ENCODE measurements at regions not wholly inside any gene's neighbourhood (a gene's known extent, or its start where the extent isn't known, plus 50 kb on each side); places are given as distances from the start of the nearest gene placed in this dataset.

- Histone ChIP-seq H3K4me1 (ENCODE audit: control insufficient read depth, insufficient read depth, low read length) (no peaks in the 10 kb centered on the region), H3K9me3 (ENCODE audit: control insufficient read depth, insufficient read depth, low read length) (no peaks in the 10 kb centered on the region), H3K27me3 (ENCODE audit: control insufficient read depth, insufficient read depth, low read length) (no peaks in the 10 kb centered on the region), H3K4me3 (ENCODE audit: low read depth, low read length) (no peak overlapping the region), H3K27ac (ENCODE audit: low read depth, low read length) (no peak overlapping the region), H3K36me3 (ENCODE audit: control insufficient read depth, insufficient read depth, low read length) (no peaks in the 10 kb centered on the region)
- DNase-seq (ENCODE audit: low read depth in 4 of 6, low spot score in 6 of 6), result no peak
- WGBS (ENCODE audit: insufficient coverage), result no CpG with 5 or more reads among the region's 3 CpGs
Measured at GRCh38 chr11:79822766-79823165, 381.9 kb upstream of the TENM4 start.

GRCh38 chr11:79813551-79813950 is 372.7 kb upstream of the TENM4 start:
- H3K36me3 ChIP-seq (ENCODE audit: control insufficient read depth, insufficient read depth, low read length), result no peaks in the 10 kb centered on the region
- H3K27me3 ChIP-seq (ENCODE audit: control insufficient read depth, insufficient read depth, low read length), result no peaks in the 10 kb centered on the region
- H3K4me1 ChIP-seq (ENCODE audit: control insufficient read depth, insufficient read depth, low read length), result no peaks in the 10 kb centered on the region
- no peak overlapping the region for H3K4me3 ChIP-seq (ENCODE audit: low read depth, low read length)
- no peaks in the 10 kb centered on the region for H3K9me3 ChIP-seq (ENCODE audit: control insufficient read depth, insufficient read depth, low read length)
- no peak overlapping the region for H3K27ac ChIP-seq (ENCODE audit: low read depth, low read length)
- WGBS (ENCODE audit: insufficient coverage), result 90% methylated on average over 1 of the region's 3 CpGs
- peak in 1 of 6 donors; percentile 5 for DNase-seq (ENCODE audit: low read depth in 4 of 6, low spot score in 6 of 6)

- WGBS (ENCODE audit: insufficient coverage), result 70% methylated on average over 2 of the region's 2 CpGs
- H3K36me3 ChIP-seq (ENCODE audit: control insufficient read depth, insufficient read depth, low read length), result no peaks in the 10 kb centered on the region
- H3K27ac ChIP-seq (ENCODE audit: low read depth, low read length), result no peak overlapping the region
- DNase-seq (ENCODE audit: low read depth in 4 of 6, low spot score in 6 of 6), result no peak
- H3K4me3 ChIP-seq (ENCODE audit: low read depth, low read length), result no peak overlapping the region
- no peaks in the 10 kb centered on the region for H3K4me1 ChIP-seq (ENCODE audit: control insufficient read depth, insufficient read depth, low read length)
- H3K27me3 ChIP-seq (ENCODE audit: control insufficient read depth, insufficient read depth, low read length), result no peaks in the 10 kb centered on the region
- no peaks in the 10 kb centered on the region for H3K9me3 ChIP-seq (ENCODE audit: control insufficient read depth, insufficient read depth, low read length)
Measured at GRCh38 chr11:79809487-79809886, 368.7 kb upstream of the TENM4 start.

GRCh38 chr11:79807506-79807905 is 366.7 kb upstream of the TENM4 start:
- 63% methylated on average over 1 of the region's 2 CpGs for WGBS (ENCODE audit: insufficient coverage)
- Histone ChIP-seq H3K4me1 (ENCODE audit: control insufficient read depth, insufficient read depth, low read length) (no peaks in the 10 kb centered on the region), H3K27me3 (ENCODE audit: control insufficient read depth, insufficient read depth, low read length) (no peaks in the 10 kb centered on the region), H3K9me3 (ENCODE audit: control insufficient read depth, insufficient read depth, low read length) (no peaks in the 10 kb centered on the region), H3K27ac (ENCODE audit: low read depth, low read length) (no peak overlapping the region), H3K36me3 (ENCODE audit: control insufficient read depth, insufficient read depth, low read length) (no peaks in the 10 kb centered on the region), H3K4me3 (ENCODE audit: low read depth, low read length) (no peak overlapping the region)
- DNase-seq (ENCODE audit: low read depth in 4 of 6, low spot score in 6 of 6), result no peak

GRCh38 chr11:79796704-79797103 is 355.9 kb upstream of the TENM4 start:
- 86% methylated on average over 1 of the region's 1 CpG for WGBS (ENCODE audit: insufficient coverage)
- Histone ChIP-seq H3K36me3 (ENCODE audit: control insufficient read depth, insufficient read depth, low read length) (no peaks in the 10 kb centered on the region), H3K27ac (ENCODE audit: low read depth, low read length) (no peak overlapping the region), H3K4me1 (ENCODE audit: control insufficient read depth, insufficient read depth, low read length) (no peaks in the 10 kb centered on the region), H3K9me3 (ENCODE audit: control insufficient read depth, insufficient read depth, low read length) (no peaks in the 10 kb centered on the region), H3K4me3 (ENCODE audit: low read depth, low read length) (no peak overlapping the region), H3K27me3 (ENCODE audit: control insufficient read depth, insufficient read depth, low read length) (no peaks in the 10 kb centered on the region)
- no peak for DNase-seq (ENCODE audit: low read depth in 4 of 6, low spot score in 6 of 6)

- 67% methylated on average over 1 of the region's 4 CpGs for WGBS (ENCODE audit: insufficient coverage)
- no peaks in the 10 kb centered on the region for H3K4me1 ChIP-seq (ENCODE audit: control insufficient read depth, insufficient read depth, low read length)
- no peaks in the 10 kb centered on the region for H3K9me3 ChIP-seq (ENCODE audit: control insufficient read depth, insufficient read depth, low read length)
- no peaks in the 10 kb centered on the region for H3K36me3 ChIP-seq (ENCODE audit: control insufficient read depth, insufficient read depth, low read length)
- no peak overlapping the region for H3K4me3 ChIP-seq (ENCODE audit: low read depth, low read length)
- no peak overlapping the region for H3K27ac ChIP-seq (ENCODE audit: low read depth, low read length)
- H3K27me3 ChIP-seq (ENCODE audit: control insufficient read depth, insufficient read depth, low read length), result no peaks in the 10 kb centered on the region
- peak in 1 of 6 donors; percentile 46 for DNase-seq (ENCODE audit: low read depth in 4 of 6, low spot score in 6 of 6)
Measured at GRCh38 chr11:79794484-79795393, 353.9 kb upstream of the TENM4 start.

- no peak for DNase-seq (ENCODE audit: low read depth in 4 of 6, low spot score in 6 of 6)
- Histone ChIP-seq H3K4me3 (ENCODE audit: low read depth, low read length) (no peak overlapping the region), H3K27me3 (ENCODE audit: control insufficient read depth, insufficient read depth, low read length) (no peaks in the 10 kb centered on the region), H3K27ac (ENCODE audit: low read depth, low read length) (no peak overlapping the region), H3K9me3 (ENCODE audit: control insufficient read depth, insufficient read depth, low read length) (no peaks in the 10 kb centered on the region), H3K36me3 (ENCODE audit: control insufficient read depth, insufficient read depth, low read length) (no peaks in the 10 kb centered on the region), H3K4me1 (ENCODE audit: control insufficient read depth, insufficient read depth, low read length) (no peaks in the 10 kb centered on the region)
- WGBS (ENCODE audit: insufficient coverage), result 84% methylated on average over 2 of the region's 3 CpGs
Measured at GRCh38 chr11:79794057-79794456, 353.2 kb upstream of the TENM4 start.

- DNase-seq (ENCODE audit: low read depth in 4 of 6, low spot score in 6 of 6), result no peak
- WGBS (ENCODE audit: insufficient coverage), result no CpG with 5 or more reads among the region's 1 CpG
- no peak overlapping the region for H3K27ac ChIP-seq (ENCODE audit: low read depth, low read length)
- H3K36me3 ChIP-seq (ENCODE audit: control insufficient read depth, insufficient read depth, low read length), result no peaks in the 10 kb centered on the region
- H3K4me1 ChIP-seq (ENCODE audit: control insufficient read depth, insufficient read depth, low read length), result no peaks in the 10 kb centered on the region
- no peaks in the 10 kb centered on the region for H3K9me3 ChIP-seq (ENCODE audit: control insufficient read depth, insufficient read depth, low read length)
- H3K27me3 ChIP-seq (ENCODE audit: control insufficient read depth, insufficient read depth, low read length), result no peaks in the 10 kb centered on the region
- H3K4me3 ChIP-seq (ENCODE audit: low read depth, low read length), result no peak overlapping the region
Measured at GRCh38 chr11:79786961-79787360, 346.1 kb upstream of the TENM4 start.

GRCh38 chr11:79783833-79784232 is 343.0 kb upstream of the TENM4 start:
- no peaks in the 10 kb centered on the region for H3K9me3 ChIP-seq (ENCODE audit: control insufficient read depth, insufficient read depth, low read length)
- no peaks in the 10 kb centered on the region for H3K4me1 ChIP-seq (ENCODE audit: control insufficient read depth, insufficient read depth, low read length)
- H3K36me3 ChIP-seq (ENCODE audit: control insufficient read depth, insufficient read depth, low read length), result no peaks in the 10 kb centered on the region
- H3K27ac ChIP-seq (ENCODE audit: low read depth, low read length), result no peak overlapping the region
- no peak overlapping the region for H3K4me3 ChIP-seq (ENCODE audit: low read depth, low read length)
- H3K27me3 ChIP-seq (ENCODE audit: control insufficient read depth, insufficient read depth, low read length), result no peaks in the 10 kb centered on the region
- DNase-seq (ENCODE audit: low read depth in 4 of 6, low spot score in 6 of 6), result peak in 1 of 6 donors; percentile 42
- WGBS (ENCODE audit: insufficient coverage), result 65% methylated on average over 2 of the region's 4 CpGs

GRCh38 chr11:79768343-79768742 is 327.5 kb upstream of the TENM4 start:
- Histone ChIP-seq H3K27me3 (ENCODE audit: control insufficient read depth, insufficient read depth, low read length) (no peaks in the 10 kb centered on the region), H3K4me3 (ENCODE audit: low read depth, low read length) (no peak overlapping the region), H3K27ac (ENCODE audit: low read depth, low read length) (no peak overlapping the region), H3K36me3 (ENCODE audit: control insufficient read depth, insufficient read depth, low read length) (no peaks in the 10 kb centered on the region), H3K4me1 (ENCODE audit: control insufficient read depth, insufficient read depth, low read length) (no peaks in the 10 kb centered on the region), H3K9me3 (ENCODE audit: control insufficient read depth, insufficient read depth, low read length) (no peaks in the 10 kb centered on the region)
- 94% methylated on average over 1 of the region's 1 CpG for WGBS (ENCODE audit: insufficient coverage)
- peak in 1 of 6 donors; percentile 6 for DNase-seq (ENCODE audit: low read depth in 4 of 6, low spot score in 6 of 6)

All from spinal cord (tissue), 9 donors.